Stomach smooth muscle (tissue), 2 donors: ENCODE measurements at regions not wholly inside any gene's neighbourhood (a gene's known extent, or its start where the extent isn't known, plus 50 kb on each side); places are given as distances from the start of the nearest gene placed in this dataset.

Source experiments
- H3K27ac ChIP-seq: one replicate; pipeline ENCODE4 v1.7.0; 2013; ENCODE audit warnings: mild to moderate bottlenecking, low read length, inconsistent platforms
- H3K27me3 ChIP-seq, 2 donors: one replicate each; pipeline ENCODE4 v1.7.0; 2013; ENCODE audit warnings: low read length in 2 of 2; ENCODE audit not compliant: insufficient read depth in 2 of 2, control insufficient read depth in 1 of 2
- H3K36me3 ChIP-seq, 2 donors: one replicate each; pipeline ENCODE4 v1.7.0; 2013; ENCODE audit warnings: low read length in 2 of 2; ENCODE audit not compliant: control insufficient read depth in 2 of 2, insufficient read depth in 2 of 2
- H3K4me1 ChIP-seq: one replicate; pipeline ENCODE4 v1.7.0; 2013; ENCODE audit warnings: low read length; ENCODE audit not compliant: control insufficient read depth, insufficient read depth
- H3K4me3 ChIP-seq, 2 donors: one replicate each; pipeline ENCODE4 v1.7.0; 2013; ENCODE audit warnings: low read length in 2 of 2
- H3K9ac ChIP-seq, 2 donors: one replicate each; pipeline ENCODE4 v1.7.0; 2013; ENCODE audit warnings: low read length in 2 of 2, mild to moderate bottlenecking in 1 of 2
- H3K9me3 ChIP-seq, 2 donors: one replicate each; pipeline ENCODE4 v1.7.0; 2013; ENCODE audit warnings: low read length in 2 of 2; ENCODE audit not compliant: control insufficient read depth in 2 of 2
- donor health status: healthy.
- donor health status: Pancreatic carcinoma.

DNA sequence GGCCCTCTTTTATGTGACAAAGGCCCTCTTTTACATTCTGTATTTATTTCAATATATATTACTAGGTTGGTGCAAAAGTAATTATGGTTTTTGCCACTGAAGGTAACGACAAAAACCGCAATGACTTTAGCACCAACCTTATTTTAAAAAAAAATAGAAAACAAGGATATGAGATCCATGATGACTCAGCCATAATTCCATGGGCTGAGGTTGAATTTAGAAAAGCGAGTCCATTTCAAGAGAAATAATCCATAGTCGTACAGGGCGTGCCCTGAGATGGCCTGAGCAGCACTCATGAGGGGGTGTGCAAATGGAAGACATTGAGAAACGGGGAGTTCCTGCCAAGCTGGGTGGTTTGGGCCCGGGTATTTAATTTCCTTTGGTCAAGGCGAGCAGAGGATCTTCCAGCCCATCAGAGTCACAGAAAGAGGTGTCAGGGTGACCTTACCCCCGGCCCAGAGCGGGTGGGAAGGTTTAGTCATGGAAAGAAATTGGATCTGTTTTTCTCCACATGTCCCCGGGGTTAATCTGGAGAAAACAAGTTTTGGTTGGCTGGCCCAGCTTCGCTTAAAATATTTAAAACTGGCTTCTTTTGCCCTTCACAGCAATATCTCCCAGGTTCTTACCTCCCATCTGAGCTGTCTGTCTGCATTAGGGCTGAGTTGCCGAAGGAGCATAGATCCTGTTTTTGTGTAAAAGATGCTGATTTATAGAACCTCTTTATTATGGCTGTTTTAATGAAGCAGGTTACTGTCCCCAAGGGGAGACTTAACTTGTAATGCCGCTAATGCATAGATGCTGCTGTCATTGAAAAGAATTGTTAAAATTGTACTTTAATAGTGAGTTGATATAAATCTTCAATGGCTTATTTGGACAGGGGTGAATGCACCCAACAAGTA, 255.6 kb downstream of the PREX1 start:
- no peaks in the 10 kb centered on the region for H3K36me3 ChIP-seq

DNA sequence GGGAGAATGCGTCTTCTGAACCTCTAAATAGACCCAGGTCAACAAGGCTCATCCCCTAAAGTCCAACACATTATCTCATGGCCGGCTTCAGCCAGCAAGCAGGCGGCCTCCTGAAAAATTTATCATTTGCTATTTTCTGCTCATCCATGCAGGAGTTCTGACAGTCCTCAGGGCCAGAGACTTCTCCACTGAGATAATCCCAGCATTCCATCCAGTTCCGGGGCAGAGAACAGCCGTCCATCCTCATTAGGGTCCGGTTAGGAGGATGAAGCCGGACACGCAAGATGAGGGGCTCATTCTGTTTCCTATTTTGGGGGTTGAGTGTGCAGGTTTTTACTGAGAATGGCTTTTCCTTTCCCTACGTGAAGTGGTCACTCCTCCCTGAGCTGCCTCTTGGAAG, 258.1 kb downstream of the PREX1 start:
- H3K4me1 ChIP-seq, result no peaks in the 10 kb centered on the region
- peaks cover 0 to 4% of the 10 kb centered on the region in 2 donors for H3K27me3 ChIP-seq
- no peaks in the 10 kb centered on the region for H3K9me3 ChIP-seq
- H3K36me3 ChIP-seq, result no peaks in the 10 kb centered on the region
- no peak overlapping the region for H3K27ac ChIP-seq
- no peak overlapping the region for H3K4me3 ChIP-seq
- no peak overlapping the region for H3K9ac ChIP-seq

More for the DNA sequence above, 255.6 kb downstream of the PREX1 start:
- no peak overlapping the region for H3K27ac ChIP-seq
- H3K4me1 ChIP-seq, result no peaks in the 10 kb centered on the region
- H3K9me3 ChIP-seq, result no peaks in the 10 kb centered on the region
- no peak overlapping the region for H3K4me3 ChIP-seq
- no peak overlapping the region for H3K9ac ChIP-seq
- H3K27me3 ChIP-seq, result peaks cover 0 to 2% of the 10 kb centered on the region in 2 donors

DNA sequence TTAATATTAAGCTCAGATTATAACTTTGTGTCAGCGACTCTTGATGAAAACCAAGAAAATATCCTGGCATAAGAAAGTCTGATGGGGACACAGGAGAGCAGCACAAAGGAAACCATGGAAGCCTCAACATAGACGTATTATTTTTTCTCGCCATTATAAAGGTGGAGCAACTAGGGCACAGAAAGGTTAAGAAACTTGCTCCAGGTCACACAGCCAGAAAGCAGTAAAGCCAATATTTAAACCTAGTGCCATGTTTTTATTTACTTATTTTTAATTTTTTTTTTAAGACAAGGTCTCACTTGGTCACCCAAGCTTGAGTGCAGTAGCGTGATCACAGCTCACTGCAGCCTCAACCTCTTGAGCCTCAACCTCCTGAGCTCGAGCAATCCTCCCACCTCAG, 259.3 kb downstream of the PREX1 start:
- Histone ChIP-seq H3K9ac (no peak overlapping the region), H3K4me1 (peaks cover 2% of the 10 kb centered on the region), H3K27ac (no peak overlapping the region), H3K9me3 (no peaks in the 10 kb centered on the region), H3K4me3 (no peak overlapping the region), H3K27me3 (peaks cover 0 to 4% of the 10 kb centered on the region in 2 donors), H3K36me3 (no peaks in the 10 kb centered on the region)

DNA sequence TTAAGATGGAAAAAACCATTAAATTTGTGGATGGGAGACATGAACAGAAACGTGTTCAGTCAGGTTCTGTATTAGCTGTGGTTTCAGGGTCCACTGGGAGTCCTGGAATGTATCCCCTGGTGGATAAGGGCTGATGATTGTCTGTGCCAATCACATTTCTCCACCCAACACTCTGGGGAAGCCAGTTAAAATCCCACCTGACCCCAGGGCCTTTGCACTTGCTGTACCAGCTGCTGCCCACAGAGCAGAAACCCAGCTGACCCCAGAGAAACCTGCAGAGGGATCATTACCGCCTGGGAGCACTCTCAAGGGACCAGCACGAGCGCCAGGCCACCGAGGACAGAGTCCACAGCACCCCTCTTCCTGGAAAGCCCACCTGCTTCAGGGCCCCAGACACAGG, 260.7 kb downstream of the PREX1 start:
- peaks cover 0 to 4% of the 10 kb centered on the region in 2 donors for H3K27me3 ChIP-seq
- H3K27ac ChIP-seq, result no peak overlapping the region
- no peaks in the 10 kb centered on the region for H3K9me3 ChIP-seq
- no peak overlapping the region for H3K9ac ChIP-seq
- H3K4me3 ChIP-seq, result no peak overlapping the region
- H3K4me1 ChIP-seq, result peaks cover 2% of the 10 kb centered on the region
- H3K36me3 ChIP-seq, result no peaks in the 10 kb centered on the region

DNA sequence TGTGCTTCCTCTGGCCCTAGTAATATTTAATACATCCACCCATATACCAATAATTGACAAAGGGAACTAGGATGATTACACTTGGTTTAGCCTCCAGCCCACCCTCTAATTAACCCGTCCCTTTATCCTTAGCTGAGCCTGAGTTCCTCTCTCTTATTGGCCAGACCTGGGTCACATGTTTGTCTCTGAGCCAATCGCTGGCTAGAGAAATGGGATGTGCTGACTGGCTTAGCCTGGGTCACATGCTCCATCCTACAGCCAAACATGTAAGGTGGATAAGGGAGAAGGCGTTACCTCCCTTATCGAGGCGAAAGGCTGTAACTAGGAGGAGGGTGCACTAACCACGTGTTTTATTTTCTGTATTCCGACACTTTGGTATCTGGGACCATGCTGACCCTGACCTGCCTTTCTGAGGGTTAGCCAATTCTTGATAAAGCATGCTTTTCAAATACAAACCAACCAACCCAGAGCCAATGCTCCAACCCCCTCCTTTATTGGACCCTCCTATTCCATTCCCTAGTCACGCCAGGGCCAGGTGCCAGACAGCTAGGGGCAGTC, 262.7 kb downstream of the PREX1 start:
- H3K36me3 ChIP-seq, result no peaks in the 10 kb centered on the region
- no peak overlapping the region for H3K9ac ChIP-seq
- peaks cover 0 to 4% of the 10 kb centered on the region in 2 donors for H3K27me3 ChIP-seq
- H3K9me3 ChIP-seq, result no peaks in the 10 kb centered on the region
- no peak overlapping the region for H3K27ac ChIP-seq
- peaks cover 2% of the 10 kb centered on the region for H3K4me1 ChIP-seq
- no peak overlapping the region for H3K4me3 ChIP-seq

DNA sequence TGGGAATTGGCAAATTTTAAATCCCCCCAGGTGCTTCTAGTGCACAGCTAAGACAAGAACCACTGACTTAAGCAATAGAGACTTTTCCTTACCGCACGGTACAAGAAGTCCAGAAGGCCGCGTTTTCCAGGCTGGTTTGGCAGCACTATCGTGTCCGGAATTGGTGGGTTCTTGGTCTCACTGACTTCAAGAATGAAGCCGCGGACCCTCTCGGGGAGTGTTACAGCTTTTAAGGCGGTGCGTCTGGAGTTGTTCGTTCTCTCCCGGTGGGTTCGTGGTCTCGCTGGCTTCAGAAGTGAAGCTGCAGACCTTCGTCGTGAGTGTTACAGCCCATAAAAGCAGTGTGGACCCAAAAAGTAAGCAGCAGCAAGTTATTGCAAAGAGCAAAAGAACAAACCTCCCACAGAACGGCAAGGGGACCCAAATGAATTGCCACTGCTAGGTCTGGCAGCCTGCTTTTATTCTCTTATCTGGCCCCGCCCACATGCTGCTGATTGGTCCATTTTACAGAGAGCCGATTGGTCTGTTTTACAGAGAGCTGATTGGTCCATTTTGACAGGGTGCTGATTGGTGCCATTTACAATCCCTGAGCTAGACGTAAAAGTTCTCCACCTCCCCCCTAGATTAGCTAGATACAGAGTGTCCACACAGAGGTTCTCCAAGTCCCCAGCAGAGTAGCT, 264.5 kb downstream of the PREX1 start:
- Histone ChIP-seq H3K9me3 (no peaks in the 10 kb centered on the region), H3K9ac (no peak overlapping the region)

DNA sequence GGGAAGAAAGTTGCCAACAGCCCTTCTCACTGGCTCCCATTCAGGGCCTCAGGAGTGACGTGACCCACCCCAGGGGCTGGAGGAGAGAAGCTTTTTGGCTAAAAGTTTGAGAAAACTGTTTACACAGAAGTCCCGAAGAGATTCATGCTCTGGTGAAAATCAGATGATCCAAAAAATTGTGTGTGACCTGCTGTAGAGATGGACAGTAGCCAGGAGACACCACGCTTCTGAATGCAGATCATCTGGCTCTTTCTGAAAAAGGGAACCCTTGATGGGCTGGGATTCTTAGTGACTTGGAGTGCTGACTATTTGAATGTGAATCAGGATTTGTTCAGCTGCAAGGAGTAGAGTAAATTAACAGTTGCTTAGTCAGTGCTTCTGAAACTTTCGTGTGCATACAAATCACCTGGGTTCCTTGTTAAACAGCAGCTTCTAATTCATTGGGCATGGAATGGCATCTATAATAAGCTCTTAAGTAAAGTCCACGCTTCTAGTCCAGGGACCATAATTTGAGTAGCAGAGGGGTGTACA, 265.1 kb downstream of the PREX1 start:
- H3K4me1 ChIP-seq, result peaks cover 2% of the 10 kb centered on the region
- H3K27ac ChIP-seq, result no peak overlapping the region
- no peaks in the 10 kb centered on the region for H3K36me3 ChIP-seq
- peaks cover 0 to 4% of the 10 kb centered on the region in 2 donors for H3K27me3 ChIP-seq
- no peaks in the 10 kb centered on the region for H3K9me3 ChIP-seq
- H3K4me3 ChIP-seq, result no peak overlapping the region
- no peak overlapping the region for H3K9ac ChIP-seq

More for the DNA sequence above, 264.5 kb downstream of the PREX1 start:
- H3K4me1 ChIP-seq, result peaks cover 2% of the 10 kb centered on the region
- no peak overlapping the region for H3K4me3 ChIP-seq
- H3K27me3 ChIP-seq, result peaks cover 0 to 4% of the 10 kb centered on the region in 2 donors
- H3K36me3 ChIP-seq, result no peaks in the 10 kb centered on the region
- H3K27ac ChIP-seq, result no peak overlapping the region

DNA sequence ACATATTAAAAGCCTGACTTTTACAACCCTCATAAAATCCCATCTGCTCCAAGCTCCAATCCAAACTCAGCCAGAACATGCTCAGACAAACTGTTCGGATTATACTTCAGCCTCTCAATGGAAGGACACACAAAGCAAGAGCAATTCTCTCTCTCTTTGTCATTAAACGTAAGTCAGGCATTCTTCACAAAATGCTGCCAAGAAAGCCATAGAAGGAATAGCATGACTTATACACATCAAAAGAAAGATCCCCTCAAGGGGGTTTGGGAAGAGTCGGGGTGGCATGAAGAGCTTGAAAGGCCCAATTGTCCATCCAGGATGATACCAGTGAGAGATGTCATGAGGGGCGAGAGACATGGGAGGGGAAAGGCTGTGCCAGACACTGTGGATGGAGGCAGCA, 268.9 kb downstream of the PREX1 start:
- H3K27ac ChIP-seq, result no peak overlapping the region
- H3K9me3 ChIP-seq, result no peaks in the 10 kb centered on the region
- H3K4me3 ChIP-seq, result no peak overlapping the region
- no peaks in the 10 kb centered on the region for H3K36me3 ChIP-seq
- H3K4me1 ChIP-seq, result no peaks in the 10 kb centered on the region
- peaks cover 0 to 3% of the 10 kb centered on the region in 2 donors for H3K27me3 ChIP-seq
- no peak overlapping the region for H3K9ac ChIP-seq

DNA sequence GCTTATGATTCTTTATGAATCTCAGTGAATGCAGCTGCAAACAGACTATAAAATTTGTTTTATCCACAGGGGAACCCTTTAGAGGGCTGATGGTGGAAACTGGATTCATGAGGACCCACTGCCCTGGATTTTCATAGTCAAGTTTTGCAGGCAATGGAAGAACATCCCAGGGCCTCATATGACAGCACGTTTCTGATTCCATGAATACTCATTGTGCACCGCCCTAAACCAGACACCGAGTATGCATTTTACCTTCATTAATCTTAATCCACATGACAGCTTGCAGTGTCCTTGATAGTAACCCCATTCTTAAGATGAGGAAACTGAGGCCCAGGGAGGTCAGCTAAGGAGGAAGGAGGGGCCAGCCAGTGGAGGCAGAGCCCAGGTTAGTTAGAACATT, 270.4 kb downstream of the PREX1 start:
- no peak overlapping the region for H3K9ac ChIP-seq
- no peaks in the 10 kb centered on the region for H3K36me3 ChIP-seq
- H3K27me3 ChIP-seq, result peaks cover 0 to 5% of the 10 kb centered on the region in 2 donors
- H3K27ac ChIP-seq, result no peak overlapping the region
- no peak overlapping the region for H3K4me3 ChIP-seq
- H3K4me1 ChIP-seq, result no peaks in the 10 kb centered on the region
- no peaks in the 10 kb centered on the region for H3K9me3 ChIP-seq

DNA sequence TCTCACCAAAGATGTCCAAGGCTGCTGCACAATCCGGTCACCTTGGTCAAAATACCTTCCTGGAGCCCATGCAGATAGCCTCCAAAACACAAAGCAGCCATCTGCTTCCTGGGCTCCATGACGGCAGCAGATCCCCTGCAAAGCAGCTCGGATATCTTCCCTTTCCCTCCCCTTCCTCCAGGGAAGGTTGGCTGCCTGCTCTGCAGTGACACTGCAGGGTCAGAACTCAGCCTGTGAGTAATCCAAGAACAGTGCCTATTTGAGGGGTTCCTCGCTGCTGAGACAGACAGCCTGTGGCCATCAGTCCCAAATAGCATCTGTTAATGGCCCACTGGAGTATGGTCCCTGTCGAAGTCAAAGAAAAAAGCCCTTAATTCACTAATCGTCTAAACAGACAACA, 270.8 kb downstream of the PREX1 start:
- H3K4me3 ChIP-seq, result no peak overlapping the region
- no peaks in the 10 kb centered on the region for H3K36me3 ChIP-seq
- H3K27ac ChIP-seq, result no peak overlapping the region
- no peaks in the 10 kb centered on the region for H3K4me1 ChIP-seq
- H3K27me3 ChIP-seq, result peaks cover 0 to 5% of the 10 kb centered on the region in 2 donors
- H3K9me3 ChIP-seq, result no peaks in the 10 kb centered on the region
- no peak overlapping the region for H3K9ac ChIP-seq
